ENCODE measurements at regions not wholly inside any gene's neighbourhood (a gene's known extent, or its start where the extent isn't known, plus 50 kb on each side); places are given as distances from the start of the nearest gene placed in this dataset.

DNA sequence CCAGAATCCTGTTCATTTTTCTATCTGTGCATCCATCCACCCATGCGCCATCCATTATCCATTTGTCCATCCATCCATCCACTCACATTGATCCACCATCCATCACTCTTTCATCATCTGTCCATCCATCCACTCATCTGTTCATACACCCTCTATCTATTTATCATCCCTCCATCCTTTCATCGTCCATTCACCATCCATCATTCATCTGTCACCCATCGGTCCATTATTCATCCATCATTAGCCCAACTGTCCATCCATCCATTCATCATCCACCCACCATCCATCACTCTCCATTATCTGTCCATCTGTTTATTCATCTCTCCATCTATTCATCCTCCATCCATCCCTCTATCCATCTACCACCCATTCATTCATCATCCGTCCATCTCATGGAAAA, 125.7 kb upstream of the TMPRSS2 start:
- Histone ChIP-seq H3K27ac (ENCODE audit: low read depth in 1 of 3, low read length in 2 of 3) (peak overlapping the region in 1 of 3 donors; percentile 55), H3K4me1 (ENCODE audit: control insufficient read depth in 3 of 3, insufficient read depth in 2 of 3, low read depth in 1 of 3, low read length in 2 of 3) (peaks cover 0 to 35% (median 8%) of the 10 kb centered on the region in 3 donors), H3K36me3 (ENCODE audit: control insufficient read depth in 3 of 3, insufficient read depth in 2 of 3, low read depth in 1 of 3, low read length in 3 of 3) (no peaks in the 10 kb centered on the region), H3K9me3 (ENCODE audit: control insufficient read depth in 2 of 2, insufficient read depth in 1 of 2, low read depth in 1 of 2, low read length in 1 of 2) (peaks cover 0 to 7% of the 10 kb centered on the region in 2 donors), H3K4me3 (ENCODE audit: low read depth in 1 of 3, low read length in 3 of 3) (no peak overlapping the region), H3K27me3 (ENCODE audit: control insufficient read depth in 3 of 3, insufficient read depth in 3 of 3, low read length in 3 of 3) (no peaks in the 10 kb centered on the region)
- no peak for FAIRE-seq
- no peak for DNase-seq
- WGBS, 3 donors, result 85 to 93% (median 87%) methylated on average over 4 of the region's 4 CpGs

DNA sequence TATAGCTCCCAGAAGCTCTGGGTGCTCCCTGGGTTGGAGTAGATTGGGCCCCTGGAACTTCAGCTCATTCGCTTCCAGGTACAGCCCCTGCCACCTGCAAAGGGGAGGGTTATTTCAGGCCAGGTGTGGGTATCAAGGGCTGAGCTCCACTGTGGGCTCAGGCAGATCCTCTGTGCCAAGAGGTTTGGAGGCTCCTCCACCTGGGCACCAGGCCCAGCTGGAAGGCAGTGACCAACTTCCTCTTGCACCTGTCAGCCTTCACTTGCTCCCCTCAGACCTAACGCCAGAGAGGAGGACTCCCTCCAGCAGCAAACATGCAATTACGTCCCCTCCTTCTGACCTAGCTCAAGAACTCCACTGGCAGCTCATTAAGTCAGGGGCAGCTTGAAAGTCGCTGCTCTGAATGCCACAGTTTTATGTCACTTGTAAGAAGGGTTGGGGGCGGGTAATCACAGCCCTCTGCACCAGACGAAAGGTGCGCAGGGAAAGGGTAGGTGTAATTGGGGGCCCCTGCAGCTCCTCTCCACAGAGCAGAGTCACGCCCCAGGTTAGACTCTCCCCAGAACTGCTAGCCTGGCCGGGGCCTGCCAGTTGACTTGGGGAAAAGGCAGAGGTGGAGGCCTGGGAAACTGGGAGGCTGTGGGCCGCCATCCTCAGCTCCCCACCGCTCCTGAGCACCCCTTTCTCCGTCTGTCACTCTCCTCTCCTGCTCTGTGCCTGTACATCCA, 125.0 kb upstream of the TMPRSS2 start:
- no peaks in the 10 kb centered on the region for H3K27me3 ChIP-seq (ENCODE audit: control insufficient read depth in 3 of 3, insufficient read depth in 3 of 3, low read length in 3 of 3)
- H3K9me3 ChIP-seq (ENCODE audit: control insufficient read depth in 2 of 2, insufficient read depth in 1 of 2, low read depth in 1 of 2, low read length in 1 of 2), result peaks cover 0 to 1% of the 10 kb centered on the region in 2 donors
- WGBS, 3 donors, result 52 to 72% (median 56%) methylated on average over 12 of the region's 12 CpGs
- H3K27ac ChIP-seq (ENCODE audit: low read depth in 1 of 3, low read length in 2 of 3), result no peak overlapping the region
- no peaks in the 10 kb centered on the region for H3K36me3 ChIP-seq (ENCODE audit: control insufficient read depth in 3 of 3, insufficient read depth in 2 of 3, low read depth in 1 of 3, low read length in 3 of 3)
- H3K4me1 ChIP-seq (ENCODE audit: control insufficient read depth in 3 of 3, insufficient read depth in 2 of 3, low read depth in 1 of 3, low read length in 2 of 3), result peaks cover 0 to 35% (median 8%) of the 10 kb centered on the region in 3 donors
- DNase-seq, result no peak
- no peak overlapping the region for H3K4me3 ChIP-seq (ENCODE audit: low read depth in 1 of 3, low read length in 3 of 3)
- FAIRE-seq, result no peak

DNA sequence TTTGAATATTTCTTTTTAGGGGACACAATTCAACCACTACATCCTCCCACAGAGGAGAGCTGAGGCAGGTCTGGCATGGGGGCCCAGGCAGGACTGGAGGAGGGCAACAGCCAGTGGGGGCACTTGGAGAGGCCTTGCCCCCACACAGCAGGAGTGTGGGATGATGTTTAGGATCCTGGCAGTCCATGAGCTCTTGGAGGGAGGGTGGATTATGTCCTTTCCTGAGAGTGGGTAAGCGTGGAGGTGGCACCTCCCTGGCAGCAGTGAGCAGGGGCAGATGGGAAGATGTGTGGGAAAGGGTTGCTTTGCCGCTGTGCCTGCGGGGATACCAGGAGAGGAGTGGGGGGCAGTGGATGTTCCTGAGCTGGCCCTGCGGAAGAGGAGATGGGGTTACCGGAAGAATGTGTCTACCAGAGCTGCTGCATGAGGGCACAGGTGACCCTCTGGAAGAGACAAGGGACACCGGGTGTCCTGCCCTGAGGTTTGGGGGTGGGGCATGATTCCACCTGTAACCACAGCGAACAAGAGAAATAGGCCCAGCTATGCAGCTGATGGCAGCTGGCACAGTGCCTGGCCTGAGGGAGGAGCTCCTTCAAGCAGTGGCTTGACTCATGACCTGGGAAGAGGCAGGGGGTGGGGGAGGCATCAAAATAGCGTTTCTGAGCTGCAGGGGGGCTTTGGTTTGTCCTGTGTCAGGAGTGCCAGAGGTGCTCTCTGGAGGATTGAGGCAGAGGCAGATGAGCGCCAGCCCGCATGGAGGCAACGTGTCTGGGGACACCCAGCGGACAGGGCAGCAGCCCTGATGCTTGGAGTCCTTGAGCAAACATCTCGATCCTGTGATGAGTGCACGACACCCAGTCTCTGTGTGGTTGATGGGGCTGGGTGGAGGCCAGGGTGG, 123.9 kb upstream of the TMPRSS2 start:
- Histone ChIP-seq H3K36me3 (ENCODE audit: control insufficient read depth in 3 of 3, insufficient read depth in 2 of 3, low read depth in 1 of 3, low read length in 3 of 3) (no peaks in the 10 kb centered on the region), H3K27me3 (ENCODE audit: control insufficient read depth in 3 of 3, insufficient read depth in 3 of 3, low read length in 3 of 3) (peaks cover 0 to under 1% (median 0%) of the 10 kb centered on the region in 3 donors), H3K27ac (ENCODE audit: low read depth in 1 of 3, low read length in 2 of 3) (no peak overlapping the region), H3K4me3 (ENCODE audit: low read depth in 1 of 3, low read length in 3 of 3) (no peak overlapping the region), H3K4me1 (ENCODE audit: control insufficient read depth in 3 of 3, insufficient read depth in 2 of 3, low read depth in 1 of 3, low read length in 2 of 3) (peaks cover 0 to 35% (median 8%) of the 10 kb centered on the region in 3 donors), H3K9me3 (ENCODE audit: control insufficient read depth in 2 of 2, insufficient read depth in 1 of 2, low read depth in 1 of 2, low read length in 1 of 2) (no peaks in the 10 kb centered on the region)
- 38 to 66% (median 51%) methylated on average over 14 of the region's 14 CpGs for WGBS, 3 donors
- FAIRE-seq, result no peak
- DNase-seq, result peak; percentile 58 to 90

DNA sequence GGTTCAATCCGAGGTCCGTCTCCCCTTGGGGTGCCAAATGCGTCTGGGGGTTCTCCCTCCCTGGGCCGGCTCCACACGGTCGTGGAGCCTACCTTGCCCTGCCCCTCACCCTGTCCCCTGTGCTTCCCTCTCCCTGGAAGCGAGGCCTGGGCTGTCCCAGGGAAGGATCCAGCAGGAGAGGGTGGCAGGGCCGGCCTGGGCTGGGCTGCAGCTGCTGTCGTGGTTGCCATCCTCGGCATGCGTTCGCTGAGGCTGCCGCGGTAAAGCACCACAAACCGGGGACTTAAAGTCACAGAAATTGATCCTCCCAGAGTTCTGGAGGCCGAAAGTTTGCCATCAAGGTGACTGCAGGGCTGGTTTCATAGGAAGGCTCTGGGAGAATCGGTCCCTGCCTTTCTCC, 123.0 kb upstream of the TMPRSS2 start:
- DNase-seq (no peak), FAIRE-seq (no peak)
- Histone ChIP-seq H3K9me3 (ENCODE audit: control insufficient read depth in 2 of 2, insufficient read depth in 1 of 2, low read depth in 1 of 2, low read length in 1 of 2) (no peaks in the 10 kb centered on the region), H3K27ac (ENCODE audit: low read depth in 1 of 3, low read length in 2 of 3) (no peak overlapping the region), H3K27me3 (ENCODE audit: control insufficient read depth in 3 of 3, insufficient read depth in 3 of 3, low read length in 3 of 3) (peaks cover 0 to 3% (median 0%) of the 10 kb centered on the region in 3 donors), H3K4me3 (ENCODE audit: low read depth in 1 of 3, low read length in 3 of 3) (no peak overlapping the region), H3K4me1 (ENCODE audit: control insufficient read depth in 3 of 3, insufficient read depth in 2 of 3, low read depth in 1 of 3, low read length in 2 of 3) (peaks cover 0 to 43% (median 9%) of the 10 kb centered on the region in 3 donors), H3K36me3 (ENCODE audit: control insufficient read depth in 3 of 3, insufficient read depth in 2 of 3, low read depth in 1 of 3, low read length in 3 of 3) (no peaks in the 10 kb centered on the region)
- 86 to 92% (median 86%) methylated on average over 16 to 17 of the region's 17 CpGs for WGBS, 3 donors

DNA sequence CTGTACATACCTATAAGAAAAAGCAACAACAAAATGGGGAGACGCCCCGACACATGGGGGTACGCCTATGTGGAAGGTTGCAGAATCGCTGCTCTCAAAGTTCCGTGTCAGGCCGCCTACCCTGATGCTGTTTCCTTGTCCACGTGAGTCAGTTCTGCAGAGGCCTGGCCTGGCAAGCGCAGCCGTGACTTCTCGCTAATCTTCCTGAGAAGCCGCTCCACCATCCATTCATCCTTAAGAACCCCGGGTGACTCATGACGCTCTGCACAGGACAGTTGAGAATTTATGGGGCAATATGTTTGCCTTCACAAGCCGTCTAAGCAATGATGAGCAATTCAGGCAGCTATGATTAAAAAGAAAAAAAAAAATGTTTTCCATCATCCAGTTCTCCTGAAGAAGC, 122.3 kb upstream of the TMPRSS2 start:
- Histone ChIP-seq H3K4me1 (ENCODE audit: control insufficient read depth in 3 of 3, insufficient read depth in 2 of 3, low read depth in 1 of 3, low read length in 2 of 3) (peaks cover 0 to 48% (median 15%) of the 10 kb centered on the region in 3 donors), H3K27ac (ENCODE audit: low read depth in 1 of 3, low read length in 2 of 3) (no peak overlapping the region), H3K9me3 (ENCODE audit: control insufficient read depth in 2 of 2, insufficient read depth in 1 of 2, low read depth in 1 of 2, low read length in 1 of 2) (no peaks in the 10 kb centered on the region), H3K27me3 (ENCODE audit: control insufficient read depth in 3 of 3, insufficient read depth in 3 of 3, low read length in 3 of 3) (peaks cover 0 to 3% (median 0%) of the 10 kb centered on the region in 3 donors), H3K36me3 (ENCODE audit: control insufficient read depth in 3 of 3, insufficient read depth in 2 of 3, low read depth in 1 of 3, low read length in 3 of 3) (no peaks in the 10 kb centered on the region), H3K4me3 (ENCODE audit: low read depth in 1 of 3, low read length in 3 of 3) (no peak overlapping the region)
- FAIRE-seq (no peak), DNase-seq (peak; percentile 50 to 51)
- 74 to 83% (median 78%) methylated on average over 14 of the region's 14 CpGs for WGBS, 3 donors

DNA sequence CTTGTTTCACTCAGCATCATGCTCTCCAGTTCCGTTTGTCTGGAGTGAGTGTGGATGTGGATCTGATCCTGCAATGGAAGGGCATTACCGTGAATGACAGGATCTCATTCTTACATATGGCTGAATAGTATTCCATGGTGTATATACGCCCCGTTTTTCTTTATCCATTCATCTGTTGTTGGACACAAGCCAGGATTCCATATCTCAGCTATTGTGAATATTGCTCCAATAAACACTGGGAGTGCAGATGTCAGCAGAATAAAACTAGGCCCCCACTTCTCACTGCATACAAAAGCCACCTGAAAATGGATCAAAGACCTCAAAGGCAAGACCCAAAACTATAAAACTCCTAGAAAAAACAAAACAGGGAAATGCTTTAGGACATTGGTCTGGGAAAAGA, 120.3 kb upstream of the TMPRSS2 start:
- Histone ChIP-seq H3K4me1 (ENCODE audit: control insufficient read depth in 3 of 3, insufficient read depth in 2 of 3, low read depth in 1 of 3, low read length in 2 of 3) (peaks cover 0 to 36% (median 11%) of the 10 kb centered on the region in 3 donors), H3K9me3 (ENCODE audit: control insufficient read depth in 2 of 2, insufficient read depth in 1 of 2, low read depth in 1 of 2, low read length in 1 of 2) (peaks cover 0 to 7% of the 10 kb centered on the region in 2 donors), H3K27ac (ENCODE audit: low read depth in 1 of 3, low read length in 2 of 3) (no peak overlapping the region), H3K4me3 (ENCODE audit: low read depth in 1 of 3, low read length in 3 of 3) (no peak overlapping the region), H3K27me3 (ENCODE audit: control insufficient read depth in 3 of 3, insufficient read depth in 3 of 3, low read length in 3 of 3) (peaks cover 0 to 3% (median 0%) of the 10 kb centered on the region in 3 donors), H3K36me3 (ENCODE audit: control insufficient read depth in 3 of 3, insufficient read depth in 2 of 3, low read depth in 1 of 3, low read length in 3 of 3) (no peaks in the 10 kb centered on the region)
- peak; percentile 54 to 83 for DNase-seq
- no peak for FAIRE-seq
- WGBS, 3 donors, result 34 to 54% (median 51%) methylated on average over 4 of the region's 4 CpGs

DNA sequence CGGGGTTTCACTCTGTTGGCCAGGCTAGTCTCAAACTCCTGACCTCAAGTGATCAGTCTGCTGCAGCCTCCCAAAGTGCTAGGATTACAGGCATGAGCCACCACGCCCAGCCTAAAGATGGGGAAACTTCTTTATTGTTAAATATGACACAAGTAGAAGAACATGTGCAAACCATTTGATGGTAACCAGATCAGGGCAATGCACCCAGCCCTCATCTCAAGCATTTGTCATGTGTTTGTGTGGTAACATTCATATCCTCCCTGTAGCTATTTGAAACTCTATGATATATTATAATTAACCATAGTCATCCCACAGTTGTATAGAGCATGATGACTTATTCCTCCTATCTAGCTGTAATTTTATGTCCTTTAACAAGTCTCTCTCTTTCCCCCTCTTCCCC, 119.5 kb upstream of the TMPRSS2 start:
- Histone ChIP-seq H3K36me3 (ENCODE audit: control insufficient read depth in 3 of 3, insufficient read depth in 2 of 3, low read depth in 1 of 3, low read length in 3 of 3) (no peaks in the 10 kb centered on the region), H3K9me3 (ENCODE audit: control insufficient read depth in 2 of 2, insufficient read depth in 1 of 2, low read depth in 1 of 2, low read length in 1 of 2) (peaks cover 0 to 7% of the 10 kb centered on the region in 2 donors), H3K4me3 (ENCODE audit: low read depth in 1 of 3, low read length in 3 of 3) (no peak overlapping the region), H3K4me1 (ENCODE audit: control insufficient read depth in 3 of 3, insufficient read depth in 2 of 3, low read depth in 1 of 3, low read length in 2 of 3) (peaks cover 0 to 28% (median 6%) of the 10 kb centered on the region in 3 donors), H3K27me3 (ENCODE audit: control insufficient read depth in 3 of 3, insufficient read depth in 3 of 3, low read length in 3 of 3) (peaks cover 0 to 3% (median 0%) of the 10 kb centered on the region in 3 donors), H3K27ac (ENCODE audit: low read depth in 1 of 3, low read length in 2 of 3) (no peak overlapping the region)
- WGBS, 3 donors, result 90 to 95% (median 91%) methylated on average over 2 of the region's 2 CpGs
- no peak for DNase-seq
- no peak for FAIRE-seq

DNA sequence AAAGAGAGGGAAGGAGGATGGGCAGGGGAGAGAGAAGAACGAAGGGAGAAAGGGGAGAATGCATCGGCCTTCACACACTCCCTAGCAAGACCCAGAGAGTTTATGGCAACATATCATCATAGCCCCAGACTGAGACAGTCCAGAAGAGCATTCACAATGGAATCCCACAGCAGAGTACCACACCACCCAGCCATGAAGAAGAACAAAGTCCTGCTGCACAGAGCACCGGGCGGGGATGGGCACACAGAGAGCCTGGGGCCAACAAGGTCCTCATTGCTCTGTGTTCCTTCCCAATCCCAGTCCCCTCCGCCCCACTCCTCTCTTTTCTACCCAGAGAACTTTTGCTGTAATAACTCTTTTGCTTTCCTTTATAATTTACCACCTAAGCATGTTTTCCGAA, 118.1 kb upstream of the TMPRSS2 start:
- H3K36me3 ChIP-seq (ENCODE audit: control insufficient read depth in 3 of 3, insufficient read depth in 2 of 3, low read depth in 1 of 3, low read length in 3 of 3), result no peaks in the 10 kb centered on the region
- H3K27ac ChIP-seq (ENCODE audit: low read depth in 1 of 3, low read length in 2 of 3), result peak overlapping the region in 1 of 3 donors; percentile 52
- H3K4me1 ChIP-seq (ENCODE audit: control insufficient read depth in 3 of 3, insufficient read depth in 2 of 3, low read depth in 1 of 3, low read length in 2 of 3), result peaks cover 0 to 20% (median 6%) of the 10 kb centered on the region in 3 donors
- H3K4me3 ChIP-seq (ENCODE audit: low read depth in 1 of 3, low read length in 3 of 3), result no peak overlapping the region
- H3K9me3 ChIP-seq (ENCODE audit: control insufficient read depth in 2 of 2, insufficient read depth in 1 of 2, low read depth in 1 of 2, low read length in 1 of 2), result peaks cover 0 to 7% of the 10 kb centered on the region in 2 donors
- DNase-seq, result peak in 1 of 2 donors; percentile 70
- peaks cover 0 to 3% (median 0%) of the 10 kb centered on the region in 3 donors for H3K27me3 ChIP-seq (ENCODE audit: control insufficient read depth in 3 of 3, insufficient read depth in 3 of 3, low read length in 3 of 3)
- no peak for FAIRE-seq
- 52 to 65% (median 57%) methylated on average over 6 of the region's 6 CpGs for WGBS, 3 donors

Data from small intestine (tissue), 7 donors.